ENCODE measurements at regions not wholly inside any gene's neighbourhood (a gene's known extent, or its start where the extent isn't known, plus 50 kb on each side); places are given as distances from the start of the nearest gene placed in this dataset.

DNA sequence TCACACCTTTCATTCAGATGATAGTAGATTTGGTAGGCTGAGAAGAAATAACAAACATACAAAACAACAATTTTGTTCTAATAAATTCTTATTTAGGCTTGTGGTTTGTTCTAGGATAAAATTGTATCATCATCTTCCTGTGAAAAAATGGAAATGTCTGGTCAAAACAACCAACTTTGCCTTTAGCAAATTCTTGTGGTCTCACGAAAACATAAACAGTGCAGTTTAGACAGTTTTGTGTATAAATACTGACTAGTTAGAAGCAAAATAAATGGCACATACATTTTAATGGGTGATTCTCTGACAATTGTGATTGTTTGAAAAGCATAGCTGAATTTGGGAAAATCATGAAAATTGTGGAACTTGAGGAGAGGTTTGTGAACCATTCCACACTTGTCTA, 180.1 kb downstream of the TDRD15 start:
- no peak overlapping the region for H2BK15ac ChIP-seq (ENCODE audit: low read depth, low read length)
- no peaks in the 10 kb centered on the region for H3K27me3 ChIP-seq (ENCODE audit: control insufficient read depth, insufficient read depth, low read length)
- ChIA-PET POLR2A (ENCODE audit: unreplicated experiment) (no interaction called here), CTCF (no interaction called here)
- no peak for DNase-seq
- H3K9ac ChIP-seq (ENCODE audit: low read depth, low read length) = no peak overlapping the region
- no peak overlapping the region for H3K14ac ChIP-seq (replicated peaks; ENCODE audit: low read depth, low read length)
- H3K79me1 ChIP-seq (ENCODE audit: low read depth in 1 of 2, low read length in 2 of 2) = no peaks in the 10 kb centered on the region
- H3K9me3 ChIP-seq (ENCODE audit: control insufficient read depth, insufficient read depth, low read length) = no peaks in the 10 kb centered on the region
- no peak overlapping the region for H3K27ac ChIP-seq (ENCODE audit: insufficient read depth, low read length)
- no peak overlapping the region for H2AK9ac ChIP-seq (replicated peaks; ENCODE audit: low read depth, low read length, poor library complexity)
- no peak overlapping the region for H4K91ac ChIP-seq (ENCODE audit: insufficient read depth, low read depth, low read length)
- no peak overlapping the region for H3K56ac ChIP-seq (ENCODE audit: extremely low read depth, insufficient read depth, low read length)
- H2BK120ac ChIP-seq (ENCODE audit: low read depth, low read length) = no peak overlapping the region
- dilution Hi-C loops (cut with HindIII; ENCODE audit: low sequenced_read_pairs, unreplicated experiment) = no loop called here
- no peak overlapping the region for H4K5ac ChIP-seq (ENCODE audit: low read depth, low read length)
- no CpG with 5 or more reads among the region's 1 CpG for WGBS, 2 experiments (ENCODE audit: extremely low coverage in 2 of 2, insufficient read length in 1 of 2)
- no peak for ATAC-seq (ENCODE audit: low read depth)
- H3K4me2 ChIP-seq (ENCODE audit: low read depth, low read length) = no peak overlapping the region
- no peaks in the 10 kb centered on the region for H4K20me1 ChIP-seq (ENCODE audit: insufficient read depth, low read length)
- no peak overlapping the region for H3K18ac ChIP-seq (ENCODE audit: low read depth, low read length)
- no peak for TF ChIP-seq MAFK (IDR thresholded peaks at IDR 0.05; ENCODE audit: low read depth, low read length)
- no peak for TF ChIP-seq CEBPB (IDR thresholded peaks at IDR 0.05; ENCODE audit: low read depth, low read length)
- TF ChIP-seq USF2 (IDR thresholded peaks at IDR 0.05; ENCODE audit: low read depth, low read length) = no peak
- TF ChIP-seq, protein P1, sequence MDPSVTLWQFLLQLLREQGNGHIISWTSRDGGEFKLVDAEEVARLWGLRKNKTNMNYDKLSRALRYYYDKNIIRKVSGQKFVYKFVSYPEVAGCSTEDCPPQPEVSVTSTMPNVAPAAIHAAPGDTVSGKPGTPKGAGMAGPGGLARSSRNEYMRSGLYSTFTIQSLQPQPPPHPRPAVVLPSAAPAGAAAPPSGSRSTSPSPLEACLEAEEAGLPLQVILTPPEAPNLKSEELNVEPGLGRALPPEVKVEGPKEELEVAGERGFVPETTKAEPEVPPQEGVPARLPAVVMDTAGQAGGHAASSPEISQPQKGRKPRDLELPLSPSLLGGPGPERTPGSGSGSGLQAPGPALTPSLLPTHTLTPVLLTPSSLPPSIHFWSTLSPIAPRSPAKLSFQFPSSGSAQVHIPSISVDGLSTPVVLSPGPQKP (IDR thresholded peaks at IDR 0.05; ENCODE audit: borderline replicate concordance, low read depth, low read length) = no peak
- no peak for TF ChIP-seq SMC3 (IDR thresholded peaks at IDR 0.05; ENCODE audit: low read depth, low read length)
- TF ChIP-seq FOS (IDR thresholded peaks at IDR 0.05; ENCODE audit: low read depth, low read length) = no peak
- TF ChIP-seq RFX5 (IDR thresholded peaks at IDR 0.05; ENCODE audit: low read depth, low read length) = no peak
- TF ChIP-seq BHLHE40 (IDR thresholded peaks at IDR 0.05; ENCODE audit: low read depth, low read length) = no peak
- no peak overlapping the region for H3K4me3 ChIP-seq (ENCODE audit: insufficient read depth, low read depth, low read length)
- H3K9me1 ChIP-seq (ENCODE audit: insufficient read depth, low read length) = no peaks in the 10 kb centered on the region
- H2AFZ ChIP-seq (replicated peaks; ENCODE audit: low read length, poor library complexity) = no peak overlapping the region
- no peak overlapping the region for H3K4ac ChIP-seq (ENCODE audit: low read depth, low read length)
- H2BK20ac ChIP-seq (ENCODE audit: low read depth, low read length) = no peak overlapping the region
- no peaks in the 10 kb centered on the region for H3K4me1 ChIP-seq (ENCODE audit: control insufficient read depth, insufficient read depth, low read length)
- H4K8ac ChIP-seq (ENCODE audit: low read depth in 2 of 2, low read length in 2 of 2) = no peak overlapping the region
- no TSS peak for BruUV-seq (replicated peaks)
- H3K23ac ChIP-seq (ENCODE audit: low read depth, low read length) = no peak overlapping the region
- H3K36me3 ChIP-seq (ENCODE audit: control insufficient read depth, insufficient read depth, low read length) = no peaks in the 10 kb centered on the region
- H2BK5ac ChIP-seq (ENCODE audit: low read depth, low read length, poor library complexity, severe bottlenecking) = no peak overlapping the region
- in situ Hi-C loops (cut with MboI; ENCODE audit: low sequenced_read_pairs) = no loop called here
- intact Hi-C loops (cut with micrococcal nuclease) = no loop called here
- no peak overlapping the region for H2AK5ac ChIP-seq (ENCODE audit: low read depth, low read length)

Data from IMR-90 (cell line).